NCI-H345 treated with DMSO at 0.1 percent for 48 hours (cell line): ENCODE measurements at regions not wholly inside any gene's neighbourhood (a gene's known extent, or its start where the extent isn't known, plus 50 kb on each side); places are given as distances from the start of the nearest gene placed in this dataset.
"Not testable (repeated sequence)": the region's sequence is repeated elsewhere in the genome, so short reads cannot be mapped to it uniquely, and the experiment has no call there.

Source experiments
- DNase-seq: peaks from one replicate; lab custom pipeline; 2025; ENCODE audit not compliant: unreplicated experiment; lab: John Stamatoyannopoulos, UW

- no peak for DNase-seq
These were observed 388.8 kb downstream of the THBS2 start for GRCh38 chr6:168864541-168865460.

GRCh38 chr6:168863467-168863866, 390.2 kb downstream of the THBS2 start:
- DNase-seq = no peak

DNA sequence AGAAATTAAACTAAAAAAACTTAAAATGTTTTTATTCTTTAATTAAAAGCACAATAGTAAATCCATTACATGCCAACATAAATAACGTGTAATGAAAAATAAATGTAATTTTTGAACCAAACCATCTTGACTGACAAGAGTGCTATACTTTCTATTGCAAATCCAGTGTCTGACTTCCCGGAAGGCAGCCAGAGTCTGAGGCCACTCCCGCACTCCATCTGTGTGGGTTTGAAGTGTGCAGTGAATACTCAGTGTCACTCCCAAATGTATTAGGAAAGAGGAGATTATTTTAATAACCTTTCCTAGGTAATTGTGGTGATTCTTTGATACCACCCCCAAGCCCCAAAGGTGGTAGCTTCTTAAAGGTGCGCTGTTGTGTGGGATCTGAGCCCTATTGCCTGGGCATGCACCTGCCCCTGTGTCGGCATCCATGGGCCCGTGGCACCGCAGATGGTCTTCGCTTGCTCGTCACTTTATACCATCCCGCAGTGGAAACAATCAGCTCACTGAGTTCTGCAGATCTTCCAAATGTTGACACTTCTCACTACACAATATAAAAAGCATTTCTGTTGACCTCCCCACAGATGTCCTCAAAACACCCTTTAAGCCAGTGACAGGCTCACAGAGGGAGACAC, 391.2 kb downstream of the THBS2 start:
- DNase-seq = no peak

DNA sequence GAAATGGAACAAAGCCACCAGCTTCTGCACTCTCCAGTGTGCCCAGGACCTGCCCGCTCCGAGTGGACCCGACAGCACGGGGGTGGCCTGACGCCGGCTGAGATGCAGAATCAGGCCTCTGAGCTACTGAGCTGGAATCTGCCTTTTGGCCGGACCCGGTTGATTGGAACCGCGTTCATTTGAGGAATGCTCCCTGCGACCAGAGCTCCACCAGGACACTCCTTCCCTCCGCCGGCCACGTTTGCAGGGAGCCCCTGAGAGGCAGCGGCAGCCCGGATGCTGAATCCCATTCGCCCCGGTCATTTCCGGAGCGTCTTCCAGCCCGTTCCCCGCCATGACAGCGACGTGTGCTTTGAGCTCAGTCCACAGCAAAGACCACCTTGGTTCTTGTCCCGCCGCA, 392.7 kb downstream of the THBS2 start:
- no peak for DNase-seq

GRCh38 chr6:168860341-168860740, 393.3 kb downstream of the THBS2 start:
- no peak for DNase-seq

DNA sequence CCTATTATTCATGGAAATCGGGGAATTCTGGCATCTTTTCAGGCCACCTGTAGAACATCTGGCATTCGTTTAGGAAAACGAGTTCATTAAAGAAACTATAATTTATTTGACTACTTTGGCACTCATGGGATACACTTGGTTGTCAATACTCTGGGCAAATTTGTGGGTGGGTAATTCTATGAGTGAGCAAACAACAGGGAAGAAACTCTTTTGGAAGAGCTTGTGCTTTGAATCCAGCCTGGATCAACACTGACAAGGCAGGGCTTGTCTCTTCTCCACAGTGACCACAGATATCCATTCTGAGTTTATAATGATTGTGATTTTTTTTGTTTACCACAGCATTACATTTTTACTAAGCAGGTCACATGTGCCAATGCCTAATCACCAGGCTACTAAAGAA, 394.7 kb downstream of the THBS2 start:
- DNase-seq = peak; percentile 18

DNA sequence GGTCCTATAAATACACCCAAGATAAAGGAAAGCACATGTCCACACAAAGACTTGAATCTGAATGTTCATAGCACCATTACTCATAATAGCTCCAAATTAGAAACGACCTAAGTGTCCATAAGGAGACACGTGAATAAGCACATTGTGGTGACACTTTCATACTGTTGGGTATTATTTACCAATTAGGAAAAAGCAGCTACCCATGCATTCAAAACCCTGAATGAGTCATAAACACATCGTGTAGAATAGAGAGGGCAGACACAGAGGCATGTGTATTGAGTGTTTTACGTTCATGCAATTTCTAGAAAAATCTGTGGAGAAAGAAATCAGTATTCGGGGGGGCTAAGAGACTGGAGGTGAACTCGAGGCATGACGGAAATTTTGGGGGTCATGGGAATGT, 396.7 kb downstream of the THBS2 start:
- DNase-seq = no peak

GRCh38 chr6:168852376-168852884, 401.2 kb downstream of the THBS2 start:
- DNase-seq = peak; percentile 46

GRCh38 chr6:168851460-168852375, 401.9 kb downstream of the THBS2 start:
- no peak for DNase-seq

DNA sequence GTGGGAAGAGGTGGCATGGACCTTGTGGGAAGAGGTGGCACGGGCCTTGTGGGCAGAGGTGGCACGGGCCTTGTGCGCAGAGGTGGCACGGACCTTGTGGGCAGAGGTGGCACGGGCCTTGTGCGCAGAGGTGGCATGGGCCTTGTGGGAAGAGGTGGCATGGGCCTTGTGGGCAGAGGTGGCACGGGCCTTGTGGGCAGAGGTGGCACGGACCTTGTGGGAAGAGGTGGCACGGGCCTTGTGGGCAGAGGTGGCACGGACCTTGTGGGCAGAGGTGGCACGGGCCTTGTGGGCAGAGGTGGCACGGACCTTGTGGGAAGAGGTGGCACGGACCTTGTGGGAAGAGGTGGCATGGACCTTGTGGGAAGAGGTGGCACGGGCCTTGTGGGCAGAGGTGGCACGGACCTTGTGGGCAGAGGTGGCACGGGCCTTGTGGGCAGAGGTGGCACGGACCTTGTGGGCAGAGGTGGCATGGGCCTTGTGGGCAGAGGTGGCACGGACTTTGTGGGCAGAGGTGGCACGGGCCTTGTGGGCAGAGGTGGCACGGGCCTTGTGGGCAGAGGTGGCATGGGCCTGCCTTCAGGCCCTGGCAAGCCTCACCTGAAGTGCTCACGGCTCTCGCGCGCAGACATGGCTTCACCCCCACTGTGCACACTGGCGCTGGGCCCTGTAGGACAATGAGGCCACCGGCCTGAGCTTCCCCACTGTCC, 403.5 kb downstream of the THBS2 start:
- DNase-seq = not testable (repeated sequence)

DNA sequence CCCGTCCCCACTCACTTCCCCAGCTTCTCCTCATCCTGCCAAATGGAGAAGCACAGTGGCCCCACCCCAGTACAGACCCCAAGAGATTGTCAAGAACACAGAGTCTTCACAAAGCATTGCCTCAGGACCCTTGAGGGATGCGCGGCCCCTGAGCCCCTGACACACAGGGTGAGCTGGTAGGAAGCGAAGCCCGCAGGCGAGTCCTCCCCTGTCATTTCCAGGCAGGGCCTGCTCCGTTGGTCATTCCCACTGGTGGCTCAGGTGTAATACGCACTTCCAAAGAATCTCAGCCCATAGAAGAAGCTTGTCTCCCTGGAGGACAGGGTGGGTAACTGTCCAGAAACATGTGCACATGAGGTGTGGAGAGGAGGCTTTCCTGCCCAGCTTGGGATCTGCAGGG, 404.2 kb downstream of the THBS2 start:
- DNase-seq = no peak

- no peak for DNase-seq
These were observed 404.8 kb downstream of the THBS2 start for GRCh38 chr6:168848797-168849196.

DNA sequence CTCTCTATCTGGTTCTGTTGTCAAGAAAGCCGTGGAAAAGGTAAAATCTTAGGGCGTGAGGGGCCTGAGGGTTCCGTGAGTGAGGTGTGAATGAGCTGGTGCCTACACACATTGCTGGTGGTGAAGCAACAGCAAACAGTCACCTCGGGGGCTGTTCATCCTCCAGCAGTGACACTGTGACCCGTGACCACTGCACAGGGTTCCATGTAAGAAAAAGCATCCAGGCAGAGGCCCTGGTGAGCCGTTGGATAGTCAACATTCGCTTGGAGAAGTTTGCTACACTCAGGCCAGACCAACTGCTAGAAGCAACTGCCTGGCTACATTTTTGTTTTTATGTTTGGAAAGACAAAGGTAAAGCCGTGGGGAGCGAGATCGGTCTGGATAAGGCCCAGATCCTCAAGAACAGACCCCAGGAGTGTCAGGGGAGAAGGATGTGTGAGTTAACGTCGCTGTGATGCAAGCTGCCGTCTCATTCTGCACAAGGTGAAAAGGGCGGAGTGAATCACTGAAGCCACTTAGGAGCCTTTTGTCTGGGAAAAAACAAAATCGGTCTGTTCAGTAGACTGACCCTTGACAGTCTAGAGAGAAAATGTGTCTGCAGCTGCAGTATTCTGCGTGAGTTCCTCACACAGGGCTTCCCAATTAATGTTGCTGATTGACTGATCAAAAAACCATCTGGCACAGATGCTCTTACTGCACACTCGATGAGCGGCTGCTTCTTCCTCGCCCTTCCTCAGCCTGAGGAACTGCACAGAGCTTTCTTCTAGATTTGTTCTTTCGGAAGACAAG, 404.0 kb downstream of the SMOC2 start:
- no peak for DNase-seq

DNA sequence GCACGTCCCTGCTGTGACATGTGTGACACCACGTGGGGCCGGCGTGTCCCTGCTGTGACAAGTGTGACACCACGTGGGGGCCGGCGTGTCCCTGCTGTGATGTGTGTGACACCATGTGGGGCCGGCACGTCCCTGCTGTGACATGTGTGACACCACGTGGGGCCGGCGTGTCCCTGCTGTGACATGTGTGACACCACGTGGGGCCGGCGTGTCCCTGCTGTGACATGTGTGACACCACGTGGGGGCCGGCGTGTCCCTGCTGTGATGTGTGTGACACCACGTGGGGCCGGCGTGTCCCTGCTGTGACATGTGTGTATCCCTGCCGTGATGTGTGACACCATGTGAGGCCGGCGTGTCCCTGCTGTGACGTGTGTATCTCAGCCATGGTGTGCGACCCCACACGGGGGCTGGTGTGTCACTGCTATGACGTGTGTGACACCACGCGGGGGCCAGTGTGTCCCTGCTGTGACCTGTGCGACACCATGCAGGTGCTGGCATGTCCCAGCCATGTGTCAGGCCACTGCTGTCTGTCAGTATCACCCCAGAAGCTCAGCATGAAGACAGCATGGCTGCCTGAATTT, 401.7 kb downstream of the SMOC2 start:
- not testable (repeated sequence) for DNase-seq

GRCh38 chr6:168841609-168842278, 400.8 kb downstream of the SMOC2 start:
- no peak for DNase-seq

DNA sequence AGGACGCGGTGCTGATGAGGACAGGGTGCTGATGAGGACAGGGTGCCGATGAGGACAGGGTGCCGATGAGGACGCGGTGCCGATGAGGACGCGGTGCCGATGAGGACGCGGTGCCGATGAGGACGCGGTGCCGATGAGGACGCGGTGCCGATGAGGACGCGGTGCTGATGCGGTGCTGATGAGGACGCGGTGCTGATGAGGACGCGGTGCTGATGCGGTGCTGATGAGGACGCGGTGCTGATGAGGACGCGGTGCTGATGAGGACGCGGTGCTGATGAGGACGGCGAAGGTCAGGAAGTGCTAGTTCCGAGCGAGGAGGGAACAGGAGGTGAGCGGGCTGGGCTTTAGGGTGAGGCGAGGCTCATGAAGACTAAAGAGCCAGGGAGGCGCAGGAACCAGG, 399.9 kb downstream of the SMOC2 start:
- not testable (repeated sequence) for DNase-seq

- not testable (repeated sequence) for DNase-seq
These were observed 399.3 kb downstream of the SMOC2 start for GRCh38 chr6:168840299-168840698.

DNA sequence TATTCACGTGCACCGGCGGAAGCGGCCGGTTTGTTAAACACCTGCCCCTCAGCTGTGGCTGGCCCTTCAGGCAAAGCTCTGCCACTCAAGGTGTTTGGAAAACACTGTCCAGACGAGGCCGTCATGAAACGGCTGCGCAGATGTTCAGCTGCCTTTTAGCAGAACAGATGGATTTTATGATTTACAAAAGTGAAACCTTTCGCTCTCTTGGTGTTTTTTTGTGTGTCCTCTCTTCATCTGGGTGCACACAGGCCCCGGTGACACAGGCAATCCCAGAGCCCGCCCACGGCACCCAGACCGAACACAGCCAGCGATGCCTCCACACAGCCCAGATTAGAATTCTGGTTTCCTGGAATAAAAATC, 397.0 kb downstream of the SMOC2 start:
- DNase-seq = peak; percentile 60
